HepG2 (cell line): ENCODE measurements at regions not wholly inside any gene's neighbourhood (a gene's known extent, or its start where the extent isn't known, plus 50 kb on each side); places are given as distances from the start of the nearest gene placed in this dataset.

ENCODE experiments used
- ATAC-seq: fragments of 200-7000 bp; cut with Tn5 transposase; 3 replicates; pipeline ENCODE4 v1.9.1; 2020; ENCODE audit warnings: mild to moderate bottlenecking, moderate library complexity
- BruUV-seq: library from RNA; stranded (reverse); fragments of 400-500 nt; replicated peaks from 2 replicates; lab custom pipeline; 2021; lab: Mats Ljungman, UMichigan
- CTCF ChIA-PET: fragments of 300-600 bp; formaldehyde crosslinking; extraction: SDS; loops from one replicate; lab custom pipeline; 2021; ENCODE audit warnings: low total read pairs, inconsistent platforms, low intra/inter-chr PET ratio; lab: Yijun Ruan, JAX
- POLR2A ChIA-PET: fragments of 350-600 bp; sonication (Branson Sonifier 250); formaldehyde crosslinking; loops from one replicate; lab custom pipeline; 2020; ENCODE audit warnings: antibody characterized with exemption, inconsistent platforms; lab: Yijun Ruan, JAX
- DNase-seq: peaks from one replicate; pipeline ENCODE4 v3.0.0-alpha.2; 2015; ENCODE audit warnings: low spot score
- FAIRE-seq: peaks from 3 replicates; lab custom pipeline; 2011; peaks lifted over from hg19 to GRCh38; lab: Jason Lieb, UNC
- H2AFZ ChIP-seq: one replicate; pipeline ENCODE4 v1.6.1; 2011; ENCODE audit warnings: low read length, inconsistent platforms
- H3K27ac ChIP-seq: fragments of 300-600 bp; 3 replicates; pipeline ENCODE4 v1.8.0; 2011; ENCODE audit warnings: mixed run types, mild to moderate bottlenecking, mixed read lengths, low read length, inconsistent platforms; ENCODE audit not compliant: insufficient read depth; ENCODE audit errors: extremely low read length
- H3K27me3 ChIP-seq, 2 experiments: fragments of 200-600 bp in 1 of 2; 2 replicates in 1 of 2; 3 replicates in 1 of 2; pipeline versions ENCODE4 v1.6.0 to v1.8.0; 2011; ENCODE audit warnings: low read length in 2 of 2, mild to moderate bottlenecking in 2 of 2, moderate library complexity in 2 of 2, inconsistent platforms in 1 of 2; ENCODE audit not compliant: insufficient read depth in 2 of 2, control insufficient read depth in 1 of 2
- H3K36me3 ChIP-seq, 2 experiments: fragments of 200-600 bp in 1 of 2; replicated peaks in 1 of 2; 2 replicates in 1 of 2; 3 replicates in 1 of 2; pipeline versions ENCODE4 v1.5.1 to v1.8.0; 2011; ENCODE audit warnings: low read length in 2 of 2, inconsistent platforms in 1 of 2; ENCODE audit not compliant: insufficient read depth in 2 of 2, control insufficient read depth in 1 of 2
- H3K4me1 ChIP-seq: 2 replicates; pipeline ENCODE4 v1.5.1; 2012; ENCODE audit warnings: low read length, inconsistent platforms; ENCODE audit not compliant: insufficient read depth
- H3K4me2 ChIP-seq: 2 replicates; pipeline ENCODE4 v1.6.0; 2011; ENCODE audit warnings: low read depth, low read length, inconsistent platforms
- H3K4me3 ChIP-seq, 3 experiments: fragments of 200-600 bp in 1 of 3; sonication (generic), shearing (Covaris generic) in 1 of 3; replicated peaks in 1 of 3; 2 replicates each; pipeline ENCODE4 v1.5.1; 2011 to 2016; ENCODE audit warnings: low read length in 3 of 3, inconsistent platforms in 2 of 3, low read depth in 2 of 3, mild to moderate bottlenecking in 2 of 3, control low read depth in 1 of 3, mixed read lengths in 1 of 3; ENCODE audit not compliant: insufficient read depth in 1 of 3
- H3K79me2 ChIP-seq: one replicate; pipeline ENCODE4 v1.6.1; 2011; ENCODE audit warnings: low read length, inconsistent platforms; ENCODE audit not compliant: insufficient read depth
- H3K9ac ChIP-seq: 2 replicates; pipeline ENCODE4 v1.6.0; 2011; ENCODE audit warnings: mild to moderate bottlenecking, low read depth, low read length, inconsistent platforms; ENCODE audit not compliant: insufficient read depth
- H3K9me3 ChIP-seq: 2 replicates; pipeline ENCODE4 v1.5.1; 2012; ENCODE audit warnings: mild to moderate bottlenecking, low read length
- H4K20me1 ChIP-seq: 2 replicates; pipeline ENCODE4 v1.6.0; 2011; ENCODE audit warnings: inconsistent platforms, mild to moderate bottlenecking, low read length, moderate library complexity; ENCODE audit not compliant: insufficient read depth
- NR1H2 ChIP-seq: sonication (generic); formaldehyde crosslinking; IDR thresholded peaks from 2 replicates; pipeline ENCODE4 v1.8.1; 2022; ENCODE audit warnings: low read depth, missing genetic modification reagents, borderline replicate concordance
- RFXANK ChIP-seq: IDR thresholded peaks from 2 replicates; pipeline ENCODE4 v1.6.1; 2016
- SMAD3 ChIP-seq: sonication (generic); formaldehyde crosslinking; IDR thresholded peaks from 2 replicates; pipeline ENCODE4 v1.4.0; 2020; ENCODE audit warnings: missing genetic modification reagents
- SRSF4 ChIP-seq: fragments of 200-400 bp; formaldehyde crosslinking; IDR thresholded peaks from one replicate; pipeline ENCODE4 v1.6.1; 2018; ENCODE audit warnings: mild to moderate bottlenecking, low read depth, low read length, moderate library complexity; ENCODE audit not compliant: poor library complexity, severe bottlenecking
- ZNF136 ChIP-seq: sonication (generic); formaldehyde crosslinking; IDR thresholded peaks from 2 replicates; pipeline ENCODE4 v1.8.1; 2022; ENCODE audit warnings: low read depth, mild to moderate bottlenecking, moderate library complexity, missing genetic modification reagents
- ZSCAN12 ChIP-seq: sonication (generic); formaldehyde crosslinking; IDR thresholded peaks from 2 replicates; pipeline ENCODE4 v1.9.0; 2021; ENCODE audit warnings: mild to moderate bottlenecking, missing genetic modification reagents
- WGBS: methylation state at CpG from one replicate; pipeline ENCODE4 v1.1.6; 2017; ENCODE audit warnings: low lambda C conversion rate; 5-methylcytosine and 5-hydroxymethylcytosine counted together
- in situ Hi-C: cut with HindIII; loops from 2 replicates; pipeline ENCODE4 v1.10.0; 2017; ENCODE audit warnings: low pct_unique_long_range_greater_than_20kb; ENCODE audit not compliant: extremely low pct_ligation_motif_present
- intact Hi-C: fragments of 100-400 bp; cut with micrococcal nuclease; formaldehyde crosslinking; loops from one replicate; pipeline ENCODE4 v1.10.0; 2022; ENCODE audit not compliant: unreplicated experiment
- TF ChIP-seq, protein P1 (sequence below): sonication (generic); formaldehyde crosslinking; IDR thresholded peaks from 2 replicates; pipeline ENCODE4 v1.8.0; 2023; ENCODE audit warnings: mild to moderate bottlenecking, missing genetic modification reagents
- TF ChIP-seq, protein P2 (sequence below): IDR thresholded peaks from 2 replicates; pipeline ENCODE4 v1.6.1; 2012; ENCODE audit warnings: low read depth, low read length, improper control_type of control experiment
- TF ChIP-seq, protein P3 (sequence below): sonication (generic); formaldehyde crosslinking; conservative IDR thresholded peaks from 2 replicates; pipeline ENCODE4 v1.4.0; 2020; ENCODE audit warnings: mild to moderate bottlenecking, missing genetic modification reagents, moderate library complexity

DNA sequence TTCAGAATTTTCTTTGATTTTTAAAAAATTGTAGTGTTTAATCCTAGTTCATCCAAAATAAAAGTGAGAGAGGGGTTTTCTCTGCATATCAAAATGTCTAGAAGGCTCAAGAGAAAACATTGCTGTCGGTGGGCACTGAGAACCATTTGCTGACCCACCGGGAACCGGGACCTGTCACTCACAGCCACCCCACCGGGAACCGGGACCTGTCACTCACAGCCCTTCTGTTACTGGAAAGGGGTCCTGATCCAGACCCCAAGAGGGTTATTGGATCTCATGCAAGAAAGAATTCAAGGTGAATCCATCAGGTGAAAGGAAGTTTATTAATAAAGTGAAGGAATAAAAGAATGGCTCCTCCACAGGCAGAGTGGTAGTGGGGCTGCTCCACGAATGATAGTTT is 106.0 kb upstream of the SFSWAP start:
- H3K27me3 ChIP-seq: peaks cover 5 to 75% of the 10 kb centered on the region in 2 experiments; a peak in 4 of 5 replicates
- no peak for DNase-seq
- in situ Hi-C loops (loop anchor here (25.0 kb wide), 1 partner anchor 407 kb away; no protein-coding TSS in a partner anchor), intact Hi-C loops (loop anchor here (10.0 kb wide), 1 partner anchor 230 kb away; no protein-coding TSS in a partner anchor)
- FAIRE-seq: no peak
- no peak overlapping the region for H3K4me2 ChIP-seq
- no peaks in the 10 kb centered on the region for H3K4me1 ChIP-seq
- 5% methylated on average over 6 of the region's 6 CpGs for WGBS
- no peak overlapping the region for H3K4me3 ChIP-seq
- no peak for ATAC-seq
- H3K79me2 ChIP-seq: no peaks in the 10 kb centered on the region
- no peaks in the 10 kb centered on the region for H4K20me1 ChIP-seq
- POLR2A ChIA-PET: no interaction called here
- TF ChIP-seq SMAD3 (CRISPR knock-in tag): no peak
- TF ChIP-seq ZNF136 (CRISPR knock-in tag): no peak
- TF ChIP-seq, protein P1, sequence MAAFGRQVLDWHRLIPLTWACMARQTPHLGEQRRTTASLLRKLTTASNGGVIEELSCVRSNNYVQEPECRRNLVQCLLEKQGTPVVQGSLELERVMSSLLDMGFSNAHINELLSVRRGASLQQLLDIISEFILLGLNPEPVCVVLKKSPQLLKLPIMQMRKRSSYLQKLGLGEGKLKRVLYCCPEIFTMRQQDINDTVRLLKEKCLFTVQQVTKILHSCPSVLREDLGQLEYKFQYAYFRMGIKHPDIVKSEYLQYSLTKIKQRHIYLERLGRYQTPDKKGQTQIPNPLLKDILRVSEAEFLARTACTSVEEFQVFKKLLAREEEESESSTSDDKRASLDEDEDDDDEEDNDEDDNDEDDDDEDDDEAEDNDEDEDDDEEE (CRISPR knock-in tag): no peak
- no peak for TF ChIP-seq ZSCAN12 (CRISPR knock-in tag)
- TF ChIP-seq NR1H2 (CRISPR knock-in tag): no peak
- TF ChIP-seq, protein P2, sequence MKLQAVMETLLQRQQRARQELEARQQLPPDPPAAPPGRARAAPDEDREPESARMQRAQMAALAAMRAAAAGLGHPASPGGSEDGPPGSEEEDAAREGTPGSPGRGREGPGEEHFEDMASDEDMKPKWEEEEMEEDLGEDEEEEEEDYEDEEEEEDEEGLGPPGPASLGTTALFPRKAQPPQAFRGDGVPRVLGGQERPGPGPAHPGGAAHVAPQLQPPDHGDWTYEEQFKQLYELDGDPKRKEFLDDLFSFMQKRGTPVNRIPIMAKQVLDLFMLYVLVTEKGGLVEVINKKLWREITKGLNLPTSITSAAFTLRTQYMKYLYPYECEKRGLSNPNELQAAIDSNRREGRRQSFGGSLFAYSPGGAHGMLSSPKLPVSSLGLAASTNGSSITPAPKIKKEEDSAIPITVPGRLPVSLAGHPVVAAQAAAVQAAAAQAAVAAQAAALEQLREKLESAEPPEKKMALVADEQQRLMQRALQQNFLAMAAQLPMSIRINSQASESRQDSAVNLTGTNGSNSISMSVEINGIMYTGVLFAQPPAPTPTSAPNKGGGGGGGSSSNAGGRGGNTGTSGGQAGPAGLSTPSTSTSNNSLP: no peak
- TF ChIP-seq RFXANK (CRISPR knock-in tag): no peak
- no peak for TF ChIP-seq SRSF4
- TF ChIP-seq, protein P3, sequence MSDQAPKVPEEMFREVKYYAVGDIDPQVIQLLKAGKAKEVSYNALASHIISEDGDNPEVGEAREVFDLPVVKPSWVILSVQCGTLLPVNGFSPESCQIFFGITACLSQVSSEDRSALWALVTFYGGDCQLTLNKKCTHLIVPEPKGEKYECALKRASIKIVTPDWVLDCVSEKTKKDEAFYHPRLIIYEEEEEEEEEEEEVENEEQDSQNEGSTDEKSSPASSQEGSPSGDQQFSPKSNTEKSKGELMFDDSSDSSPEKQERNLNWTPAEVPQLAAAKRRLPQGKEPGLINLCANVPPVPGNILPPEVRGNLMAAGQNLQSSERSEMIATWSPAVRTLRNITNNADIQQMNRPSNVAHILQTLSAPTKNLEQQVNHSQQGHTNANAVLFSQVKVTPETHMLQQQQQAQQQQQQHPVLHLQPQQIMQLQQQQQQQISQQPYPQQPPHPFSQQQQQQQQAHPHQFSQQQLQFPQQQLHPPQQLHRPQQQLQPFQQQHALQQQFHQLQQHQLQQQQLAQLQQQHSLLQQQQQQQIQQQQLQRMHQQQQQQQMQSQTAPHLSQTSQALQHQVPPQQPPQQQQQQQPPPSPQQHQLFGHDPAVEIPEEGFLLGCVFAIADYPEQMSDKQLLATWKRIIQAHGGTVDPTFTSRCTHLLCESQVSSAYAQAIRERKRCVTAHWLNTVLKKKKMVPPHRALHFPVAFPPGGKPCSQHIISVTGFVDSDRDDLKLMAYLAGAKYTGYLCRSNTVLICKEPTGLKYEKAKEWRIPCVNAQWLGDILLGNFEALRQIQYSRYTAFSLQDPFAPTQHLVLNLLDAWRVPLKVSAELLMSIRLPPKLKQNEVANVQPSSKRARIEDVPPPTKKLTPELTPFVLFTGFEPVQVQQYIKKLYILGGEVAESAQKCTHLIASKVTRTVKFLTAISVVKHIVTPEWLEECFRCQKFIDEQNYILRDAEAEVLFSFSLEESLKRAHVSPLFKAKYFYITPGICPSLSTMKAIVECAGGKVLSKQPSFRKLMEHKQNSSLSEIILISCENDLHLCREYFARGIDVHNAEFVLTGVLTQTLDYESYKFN: no peak
- H3K27ac ChIP-seq: no peak overlapping the region
- H2AFZ ChIP-seq: no peak overlapping the region
- H3K9me3 ChIP-seq: no peaks in the 10 kb centered on the region
- no peaks in the 10 kb centered on the region for H3K36me3 ChIP-seq
- H3K9ac ChIP-seq: no peak overlapping the region
- CTCF ChIA-PET: no interaction called here
- BruUV-seq: no TSS peak
